HL-60 (cell line): ENCODE measurements at regions not wholly inside any gene's neighbourhood (a gene's known extent, or its start where the extent isn't known, plus 50 kb on each side); places are given as distances from the start of the nearest gene placed in this dataset.

ENCODE experiments used
- GABPA ChIP-seq: IDR thresholded peaks from 2 replicates; pipeline ENCODE4 v1.6.1; 2012; ENCODE audit warnings: low read depth
- POLR2AphosphoS5 ChIP-seq: IDR thresholded peaks from 2 replicates; pipeline ENCODE4 v1.6.1; 2012; ENCODE audit warnings: low read depth
- REST ChIP-seq: IDR thresholded peaks from 2 replicates; pipeline ENCODE4 v1.6.1; 2012; ENCODE audit warnings: low read depth; ENCODE audit not compliant: insufficient replicate concordance
- SPI1 ChIP-seq: IDR thresholded peaks from 2 replicates; pipeline ENCODE4 v1.6.1; 2012; ENCODE audit warnings: low read depth, mild to moderate bottlenecking, borderline replicate concordance
- TF ChIP-seq, protein P1 (sequence below): IDR thresholded peaks from one replicate; pipeline ENCODE4 v1.5.1; 2011; ENCODE audit warnings: low read length, control low read depth, inconsistent platforms; ENCODE audit not compliant: insufficient read depth

DNA sequence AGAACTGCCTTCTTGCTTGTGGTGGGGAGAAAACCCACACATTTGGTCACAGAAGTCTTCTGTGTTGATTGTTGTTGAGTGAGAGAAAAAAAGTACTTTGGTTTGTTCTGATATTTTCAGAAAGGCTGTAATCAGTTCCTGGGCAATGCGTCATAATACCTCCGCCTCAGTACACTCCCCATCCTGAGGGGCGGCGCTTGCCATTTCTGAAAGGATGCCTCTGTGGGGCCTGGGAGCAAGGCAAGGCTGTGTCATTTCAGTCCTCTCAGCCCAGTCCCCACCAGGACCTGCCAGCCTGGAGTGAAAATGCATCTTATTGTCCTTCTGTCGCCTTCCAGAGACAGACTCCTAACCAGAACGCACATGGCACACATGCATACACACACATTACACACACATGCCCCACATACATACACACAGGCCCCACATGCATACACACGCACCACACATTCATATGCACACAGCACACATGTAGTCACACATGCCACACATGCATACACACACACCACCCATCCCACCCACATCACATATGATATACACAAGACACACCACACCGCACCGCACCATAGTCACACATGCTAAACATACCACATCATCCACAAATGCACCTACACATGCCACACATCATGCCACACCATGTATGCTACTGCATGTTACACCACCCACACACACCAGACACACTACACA is 90.0 kb downstream of the CXCL12 start:
- TF ChIP-seq, protein P1, sequence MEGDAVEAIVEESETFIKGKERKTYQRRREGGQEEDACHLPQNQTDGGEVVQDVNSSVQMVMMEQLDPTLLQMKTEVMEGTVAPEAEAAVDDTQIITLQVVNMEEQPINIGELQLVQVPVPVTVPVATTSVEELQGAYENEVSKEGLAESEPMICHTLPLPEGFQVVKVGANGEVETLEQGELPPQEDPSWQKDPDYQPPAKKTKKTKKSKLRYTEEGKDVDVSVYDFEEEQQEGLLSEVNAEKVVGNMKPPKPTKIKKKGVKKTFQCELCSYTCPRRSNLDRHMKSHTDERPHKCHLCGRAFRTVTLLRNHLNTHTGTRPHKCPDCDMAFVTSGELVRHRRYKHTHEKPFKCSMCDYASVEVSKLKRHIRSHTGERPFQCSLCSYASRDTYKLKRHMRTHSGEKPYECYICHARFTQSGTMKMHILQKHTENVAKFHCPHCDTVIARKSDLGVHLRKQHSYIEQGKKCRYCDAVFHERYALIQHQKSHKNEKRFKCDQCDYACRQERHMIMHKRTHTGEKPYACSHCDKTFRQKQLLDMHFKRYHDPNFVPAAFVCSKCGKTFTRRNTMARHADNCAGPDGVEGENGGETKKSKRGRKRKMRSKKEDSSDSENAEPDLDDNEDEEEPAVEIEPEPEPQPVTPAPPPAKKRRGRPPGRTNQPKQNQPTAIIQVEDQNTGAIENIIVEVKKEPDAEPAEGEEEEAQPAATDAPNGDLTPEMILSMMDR: no peak
- TF ChIP-seq GABPA (no peak), POLR2AphosphoS5 (no peak), REST (no peak), SPI1 (no peak)
